ENCODE measurements at regions not wholly inside any gene's neighbourhood (a gene's known extent, or its start where the extent isn't known, plus 50 kb on each side); places are given as distances from the start of the nearest gene placed in this dataset.

DNA sequence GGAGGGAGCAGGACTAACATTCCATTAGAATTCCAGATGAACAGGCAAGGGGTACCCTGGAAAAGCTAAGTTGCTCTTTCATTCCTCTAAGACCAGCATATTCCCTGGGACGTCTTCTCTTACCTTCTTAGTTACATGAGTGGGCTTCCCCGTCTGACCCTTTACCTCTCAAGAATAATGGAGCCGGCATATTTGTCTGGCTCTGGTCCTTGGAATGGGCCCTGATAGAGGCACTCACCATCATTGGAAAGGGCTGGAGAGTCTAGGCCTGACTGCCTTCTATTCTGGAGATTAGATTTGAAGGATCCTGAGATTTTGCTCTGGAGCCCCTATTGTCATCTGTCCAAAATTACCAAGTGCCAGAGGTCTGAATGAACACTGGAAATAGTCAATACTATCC is 347.5 kb downstream of the MYCN start:
- no peak for DNase-seq

GRCh38 chr2:16287281-16287680 is 346.9 kb downstream of the MYCN start:
- DNase-seq: no peak

DNA sequence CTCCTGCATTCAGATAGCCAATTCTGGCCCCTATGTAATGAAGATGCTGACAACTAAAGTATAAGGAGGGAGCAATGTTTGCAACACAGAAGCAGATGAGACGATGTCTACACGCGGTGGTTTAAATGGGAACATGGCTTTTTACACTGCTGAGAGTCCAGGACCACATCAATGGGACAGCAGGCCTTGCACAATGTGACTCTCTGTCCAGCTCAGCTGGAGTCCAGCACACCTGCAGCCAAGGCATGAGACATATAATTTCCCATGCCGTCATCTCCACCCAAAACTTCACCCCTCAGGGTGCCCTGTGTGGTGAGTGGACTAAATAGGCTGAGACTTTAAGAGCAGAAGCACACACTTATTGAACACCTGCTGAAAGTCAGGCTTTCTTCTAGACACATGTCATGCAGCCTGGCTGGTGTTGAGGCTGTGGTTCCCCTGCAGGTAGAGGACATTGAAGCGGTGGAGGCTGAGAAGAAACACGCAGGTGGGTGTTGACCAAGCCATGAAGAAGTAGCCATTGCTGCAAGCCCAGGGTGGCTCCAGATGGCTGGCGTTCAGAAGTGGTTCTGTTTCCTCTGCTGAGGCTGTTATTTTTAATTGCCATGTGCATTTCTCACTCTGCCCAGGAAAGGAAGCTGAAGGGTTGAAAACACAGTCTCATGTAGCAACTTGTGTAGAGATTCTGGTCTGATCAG is 345.6 kb downstream of the MYCN start:
- no peak for DNase-seq

DNA sequence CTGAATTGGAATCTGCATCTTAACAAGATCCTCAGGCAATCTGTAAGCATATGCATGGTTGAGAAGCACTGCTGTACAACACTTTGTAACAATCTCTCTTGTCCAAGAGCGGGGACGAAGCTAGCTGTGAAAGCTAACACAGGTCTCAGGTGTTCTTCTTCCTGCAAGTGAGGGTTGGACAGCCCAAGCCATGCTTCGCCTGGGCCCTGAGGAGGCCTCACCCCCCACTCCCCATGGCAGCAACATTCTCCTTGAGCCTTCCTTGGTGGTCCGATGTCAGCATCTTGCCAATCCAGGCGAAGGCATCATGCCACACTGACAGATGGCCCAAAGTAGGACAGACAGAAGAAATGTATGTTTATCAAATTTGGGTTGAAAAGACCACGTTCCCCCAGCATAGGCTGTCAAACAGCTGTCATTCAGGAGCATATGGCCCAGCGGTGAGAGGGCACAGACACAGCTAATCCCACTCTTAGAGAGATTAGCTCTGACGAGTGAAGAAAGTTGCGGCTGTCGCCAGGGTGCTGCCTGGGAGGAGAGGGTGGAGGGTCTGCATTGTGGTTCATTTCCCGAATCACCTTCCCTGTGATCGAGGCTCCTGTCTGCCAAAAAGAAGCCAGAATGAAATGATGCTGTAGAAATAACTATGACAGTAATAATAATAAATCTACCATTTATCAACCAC is 344.7 kb downstream of the MYCN start:
- DNase-seq: no peak

- DNase-seq: no peak
Observed at GRCh38 chr2:16283071-16283850, 342.9 kb downstream of the MYCN start.

GRCh38 chr2:16282511-16282910 is 342.2 kb downstream of the MYCN start:
- no peak for DNase-seq

DNA sequence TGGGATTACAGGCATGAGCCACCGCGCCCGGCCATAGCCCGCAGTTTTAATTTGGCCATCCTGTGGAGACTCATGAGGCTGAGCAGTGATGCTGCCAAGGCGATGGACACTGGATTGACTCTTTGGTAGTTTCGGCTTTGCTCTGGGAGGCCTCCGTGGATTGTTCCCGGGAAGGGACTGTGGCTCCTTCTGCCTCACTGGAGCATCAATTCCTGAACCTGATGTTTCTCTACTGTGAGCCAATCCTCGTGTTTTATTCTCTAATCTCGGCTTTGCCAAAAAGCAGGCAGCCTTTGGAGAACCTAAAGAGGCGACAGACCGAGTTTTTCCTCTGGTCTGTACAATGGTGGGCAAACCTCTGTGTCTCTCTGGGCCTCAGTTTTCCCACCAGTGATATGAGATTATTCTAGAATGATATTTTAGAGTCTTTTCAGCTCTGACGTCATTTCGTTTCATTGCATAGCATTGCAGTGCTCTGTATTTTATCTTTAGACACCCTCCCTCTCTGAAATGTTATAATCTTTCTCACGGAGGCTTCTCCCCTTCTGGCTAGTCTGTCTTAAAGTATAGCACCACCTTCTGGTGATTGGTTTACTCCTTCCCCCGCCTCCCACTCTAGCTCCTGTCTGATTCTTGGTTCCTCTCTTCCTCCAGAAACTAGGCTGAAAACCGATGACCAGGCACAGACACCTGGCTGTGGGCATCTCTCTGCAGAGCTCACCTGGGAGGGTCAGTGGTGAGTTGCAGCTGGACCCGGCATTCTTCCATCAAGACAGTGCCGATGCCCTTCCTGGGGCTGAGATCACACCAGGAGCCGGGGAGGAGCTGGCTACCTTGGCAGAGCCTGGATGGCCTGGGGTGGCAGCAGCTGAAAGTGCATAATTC is 341.3 kb downstream of the MYCN start:
- DNase-seq: no peak

DNA sequence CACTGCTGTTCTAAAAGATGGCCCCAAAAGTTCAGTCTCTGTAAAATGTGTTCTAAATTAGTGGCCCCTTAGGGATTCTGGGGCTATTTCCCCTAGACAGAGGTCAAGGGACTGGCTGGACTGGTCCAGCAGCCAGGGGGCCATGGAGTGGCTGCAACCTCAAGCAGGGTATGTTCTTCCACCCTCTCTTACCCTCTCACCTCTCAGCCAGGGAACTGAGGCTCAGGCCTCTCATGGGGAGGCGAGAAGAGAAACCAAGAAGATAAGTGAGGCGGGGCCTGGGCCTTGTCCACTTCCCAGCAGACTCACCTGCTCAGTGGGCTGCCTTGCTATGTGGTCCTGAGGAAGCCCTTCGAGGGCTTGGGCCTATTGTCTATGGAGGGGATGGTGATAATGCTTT is 339.7 kb downstream of the MYCN start:
- no peak for DNase-seq

GRCh38 chr2:16279641-16280040 is 339.3 kb downstream of the MYCN start:
- no peak for DNase-seq

DNA sequence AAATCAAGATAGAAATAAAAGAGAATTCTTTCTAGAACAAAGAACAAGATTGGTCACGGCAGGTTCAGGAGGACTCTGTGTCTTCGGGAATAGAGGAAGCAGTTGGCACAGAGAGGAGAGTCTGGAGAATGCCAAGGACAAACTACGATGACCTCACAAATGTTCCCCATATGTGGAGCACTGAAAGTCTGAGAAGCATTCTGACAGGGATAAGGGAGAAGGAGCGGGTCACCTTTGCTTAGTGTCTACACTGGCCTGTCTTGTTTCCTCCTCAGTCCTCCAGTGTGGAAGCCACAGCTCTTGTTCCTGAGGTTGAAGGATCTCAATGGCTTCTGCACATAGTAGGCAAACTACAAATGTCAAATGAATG is 338.8 kb downstream of the MYCN start:
- DNase-seq: no peak

DNA sequence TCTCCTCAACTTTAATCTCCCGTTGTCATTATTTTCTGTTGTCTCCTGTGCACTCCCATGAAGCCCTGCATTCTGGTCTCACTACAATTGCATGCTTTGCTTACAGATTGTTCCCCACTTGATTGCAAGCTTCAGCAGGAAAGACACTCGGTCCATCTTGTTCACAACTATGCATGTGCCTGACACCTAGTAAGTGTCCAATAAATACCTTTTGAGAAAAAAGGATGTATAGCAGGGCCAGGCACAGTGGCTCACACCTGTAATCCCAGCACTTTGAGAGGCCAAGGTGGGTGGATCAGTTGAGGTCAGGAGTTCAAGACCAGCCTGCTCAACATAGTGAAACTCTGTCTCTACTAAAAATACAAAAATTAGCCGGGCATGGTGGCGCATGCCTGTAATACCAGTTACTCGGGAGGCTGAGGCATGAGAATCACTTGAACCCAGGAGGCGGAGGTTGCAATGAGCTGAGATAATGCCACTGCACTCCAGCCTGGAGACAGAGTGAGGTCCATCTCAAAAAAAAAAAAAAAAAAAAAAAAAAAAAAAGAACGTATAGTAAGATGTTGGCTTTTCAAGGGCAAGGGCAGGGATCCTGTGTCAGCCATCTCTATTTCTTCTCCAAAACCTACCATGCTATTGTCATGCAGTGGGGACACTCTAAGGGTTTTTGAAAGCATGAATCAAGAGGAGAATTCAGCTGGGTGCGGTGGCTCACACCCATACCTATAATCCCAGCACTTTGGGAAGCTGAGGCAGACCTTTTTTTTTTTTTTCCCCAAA is 338.3 kb downstream of the MYCN start:
- no peak for DNase-seq

GRCh38 chr2:16277117-16277516 is 336.8 kb downstream of the MYCN start:
- no peak for DNase-seq

DNA sequence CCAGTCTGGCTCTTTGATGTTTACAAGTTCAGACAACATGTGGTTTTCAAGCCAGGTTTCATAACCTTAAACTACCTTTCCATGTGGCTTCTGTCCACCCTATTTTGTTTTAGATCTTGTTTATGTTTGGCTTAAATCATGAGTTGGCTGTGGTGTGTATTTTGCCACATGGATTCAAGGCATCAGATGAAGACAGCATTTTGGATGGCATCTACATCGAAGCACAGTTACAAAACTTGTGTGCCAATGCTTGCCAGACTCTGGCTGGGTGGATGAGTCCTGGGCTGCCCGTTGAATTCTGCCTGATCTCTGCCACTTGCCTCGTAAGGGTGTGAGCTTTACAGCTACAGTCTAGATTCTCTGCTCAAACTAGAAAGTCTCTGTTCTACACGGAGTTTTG is 335.3 kb downstream of the MYCN start:
- DNase-seq: no peak

- no peak for DNase-seq
Observed at GRCh38 chr2:16275131-16275530, 334.8 kb downstream of the MYCN start.

- no peak for DNase-seq
Observed at GRCh38 chr2:16273111-16273510, 332.8 kb downstream of the MYCN start.

GRCh38 chr2:16272038-16272788 is 331.9 kb downstream of the MYCN start:
- DNase-seq: no peak

GRCh38 chr2:16271231-16271896 is 331.0 kb downstream of the MYCN start:
- DNase-seq: no peak

DNA sequence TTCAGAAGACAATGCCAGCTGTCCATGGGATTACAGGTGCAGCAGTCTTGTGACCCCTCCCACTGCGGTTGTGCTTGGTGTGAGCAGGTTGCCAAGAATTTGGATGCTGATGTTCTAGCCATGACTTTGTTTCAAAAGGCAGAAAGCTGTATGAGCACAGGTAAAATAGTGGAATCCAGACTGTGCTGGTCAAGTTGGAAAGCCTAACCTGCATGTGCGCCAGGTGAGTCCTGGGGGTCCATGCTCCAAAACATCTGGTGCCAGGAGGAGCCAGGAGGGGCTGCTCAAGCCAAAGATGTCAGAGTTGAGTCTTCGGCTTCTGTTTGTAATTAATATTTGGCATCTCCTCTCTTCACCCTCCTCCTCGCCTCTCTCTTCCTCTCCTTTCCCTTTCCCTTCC is 330.1 kb downstream of the MYCN start:
- no peak for DNase-seq

- DNase-seq: no peak
Observed at GRCh38 chr2:16268301-16269000, 328.1 kb downstream of the MYCN start.

GRCh38 chr2:16266571-16266970 is 326.2 kb downstream of the MYCN start:
- DNase-seq: no peak
